GM19035 (cell line): ENCODE measurements at regions not wholly inside any gene's neighbourhood (a gene's known extent, or its start where the extent isn't known, plus 50 kb on each side); places are given as distances from the start of the nearest gene placed in this dataset.
"Not testable (repeated sequence)": the region's sequence is repeated elsewhere in the genome, so short reads cannot be mapped to it uniquely, and the experiment has no call there.

Source experiments
- ATAC-seq: cut with Tn5 transposase; IDR thresholded peaks from one replicate; pipeline ENCODE4 v1.9.1; 2021; ENCODE audit not compliant: unreplicated experiment

GRCh38 chrX:45524296-45524695, 323.6 kb upstream of the DIPK2B start:
- no peak for ATAC-seq

- ATAC-seq, result no peak
Measured at GRCh38 chrX:45518552-45518951, 317.9 kb upstream of the DIPK2B start.

GRCh38 chrX:45517090-45517973, 316.7 kb upstream of the DIPK2B start:
- ATAC-seq, result no peak

- no peak for ATAC-seq
Measured at GRCh38 chrX:45515262-45516215, 314.9 kb upstream of the DIPK2B start.

- no peak for ATAC-seq
Measured at GRCh38 chrX:45513042-45513441, 312.4 kb upstream of the DIPK2B start.

- ATAC-seq, result no peak
Measured at GRCh38 chrX:45508454-45508853, 307.8 kb upstream of the DIPK2B start.

- no peak for ATAC-seq
Measured at GRCh38 chrX:45506149-45506730, 305.6 kb upstream of the DIPK2B start.

GRCh38 chrX:45505214-45505613, 304.5 kb upstream of the DIPK2B start:
- no peak for ATAC-seq

- ATAC-seq, result not testable (repeated sequence)
Measured at GRCh38 chrX:45503787-45504362, 303.2 kb upstream of the DIPK2B start.

- no peak for ATAC-seq
Measured at GRCh38 chrX:45502396-45502795, 301.7 kb upstream of the DIPK2B start.

GRCh38 chrX:45497290-45497689, 296.6 kb upstream of the DIPK2B start:
- no peak for ATAC-seq

- no peak for ATAC-seq
Measured at GRCh38 chrX:45485719-45486118, 285.0 kb upstream of the DIPK2B start.

GRCh38 chrX:45479835-45480422, 279.3 kb upstream of the DIPK2B start:
- no peak for ATAC-seq

- ATAC-seq, result no peak
Measured at GRCh38 chrX:45479196-45479834, 278.6 kb upstream of the DIPK2B start.

- ATAC-seq, result no peak
Measured at GRCh38 chrX:45472968-45473367, 272.3 kb upstream of the DIPK2B start.

GRCh38 chrX:45467537-45467936, 266.9 kb upstream of the DIPK2B start:
- ATAC-seq, result not testable (repeated sequence)

GRCh38 chrX:45455732-45456131, 255.1 kb upstream of the DIPK2B start:
- ATAC-seq, result not testable (repeated sequence)

- no peak for ATAC-seq
Measured at GRCh38 chrX:45454290-45454689, 253.6 kb upstream of the DIPK2B start.

GRCh38 chrX:45449982-45450381, 249.3 kb upstream of the DIPK2B start:
- ATAC-seq, result no peak

- ATAC-seq, result no peak
Measured at GRCh38 chrX:45447995-45448394, 247.3 kb upstream of the DIPK2B start.
